GM23338 (cell line): ENCODE measurements at regions not wholly inside any gene's neighbourhood (a gene's known extent, or its start where the extent isn't known, plus 50 kb on each side); places are given as distances from the start of the nearest gene placed in this dataset.

Experiments used
- ATAC-seq: fragments of 200-7000 bp; cut with Tn5 transposase; 3 replicates; pipeline ENCODE4 v1.9.1; 2020
- DNase-seq: peaks from one replicate; pipeline ENCODE4 v3.0.0-alpha.2; 2015; ENCODE audit warnings: low spot score
- H2AFZ ChIP-seq: fragments of 200-600 bp; sonication (generic); 2 replicates; pipeline ENCODE4 v1.8.0; 2016; ENCODE audit warnings: antibody characterized with exemption, mild to moderate bottlenecking, moderate library complexity
- H3F3A ChIP-seq: fragments of 200-600 bp; sonication (generic); replicated peaks from 2 replicates; pipeline ENCODE4 v1.8.0; 2017; ENCODE audit warnings: antibody characterized with exemption, mixed run types, low read depth
- H3K27ac ChIP-seq: fragments of 200-600 bp; sonication (generic); 2 replicates; pipeline ENCODE4 v1.6.1; 2016; ENCODE audit warnings: low read depth
- H3K27me3 ChIP-seq: fragments of 200-600 bp; sonication (generic); 2 replicates; pipeline ENCODE4 v1.8.0; 2016; ENCODE audit warnings: mild to moderate bottlenecking, mixed run types, moderate library complexity; ENCODE audit not compliant: insufficient read depth
- H3K36me3 ChIP-seq: fragments of 200-600 bp; sonication (generic); 2 replicates; pipeline ENCODE4 v1.8.0; 2016; ENCODE audit warnings: mild to moderate bottlenecking; ENCODE audit not compliant: insufficient read depth
- H3K4me1 ChIP-seq: fragments of 200-600 bp; sonication (generic); 2 replicates; pipeline ENCODE4 v1.8.0; 2016; ENCODE audit warnings: mild to moderate bottlenecking, moderate library complexity; ENCODE audit not compliant: insufficient read depth
- H3K4me2 ChIP-seq: fragments of 200-600 bp; sonication (generic); 2 replicates; pipeline ENCODE4 v1.7.1; 2017; ENCODE audit warnings: mixed run types
- H3K4me3 ChIP-seq: fragments of 200-600 bp; sonication (generic); 2 replicates; pipeline ENCODE4 v1.6.1; 2016; ENCODE audit warnings: mixed run types
- H3K79me2 ChIP-seq: fragments of 200-600 bp; sonication (generic); replicated peaks from 2 replicates; pipeline ENCODE4 v1.8.0; 2017; ENCODE audit warnings: mild to moderate bottlenecking; ENCODE audit not compliant: insufficient read depth
- H3K9me2 ChIP-seq: fragments of 200-600 bp; sonication (generic); 2 replicates; pipeline ENCODE4 v1.8.0; 2017; ENCODE audit not compliant: insufficient read depth
- H4K20me1 ChIP-seq: fragments of 200-600 bp; sonication (generic); replicated peaks from 2 replicates; pipeline ENCODE4 v1.8.0; 2017; ENCODE audit warnings: mild to moderate bottlenecking; ENCODE audit not compliant: insufficient read depth
- H3K27ac Mint-ChIP-seq: 2 replicates; pipeline ENCODE4 v1.8.0; 2020; ENCODE audit warnings: inconsistent platforms, mild to moderate bottlenecking, moderate library complexity, mixed read lengths
- H3K27me3 Mint-ChIP-seq: 3 replicates; pipeline ENCODE4 v1.8.0; 2022; ENCODE audit warnings: low read depth, mild to moderate bottlenecking, moderate library complexity, mixed read lengths, inconsistent platforms; ENCODE audit not compliant: insufficient read depth, poor library complexity
- H3K36me3 Mint-ChIP-seq: 3 replicates; pipeline ENCODE4 v1.8.0; 2021; ENCODE audit warnings: low read depth, mild to moderate bottlenecking, inconsistent platforms, moderate library complexity, mixed read lengths
- H3K4me1 Mint-ChIP-seq: 3 replicates; pipeline ENCODE4 v1.8.0; 2020; ENCODE audit warnings: mild to moderate bottlenecking, inconsistent platforms, mixed read lengths
- H3K4me3 Mint-ChIP-seq: 3 replicates; pipeline ENCODE4 v1.8.0; 2021; ENCODE audit warnings: moderate library complexity, mild to moderate bottlenecking, inconsistent platforms, mixed read lengths
- H3K9me3 Mint-ChIP-seq: 3 replicates; pipeline ENCODE4 v1.8.0; 2020; ENCODE audit warnings: moderate library complexity, mild to moderate bottlenecking, inconsistent platforms, mixed read lengths
- CREB1 ChIP-seq: fragments of 250-450 bp; sonication (Bioruptor Pico); IDR thresholded peaks from 2 replicates; pipeline ENCODE4 v1.5.0; 2020; ENCODE audit warnings: low read depth, mild to moderate bottlenecking, moderate library complexity
- CTCF ChIP-seq, 2 experiments: fragments of 200-600 bp in 1 of 2; sonication (generic) in 1 of 2; conservative IDR thresholded peaks; 2 replicates each; pipeline versions ENCODE4 v1.5.1 to v1.6.1; 2016 to 2017; ENCODE audit warnings: antibody characterized with exemption in 2 of 2, low read depth in 2 of 2, mild to moderate bottlenecking in 2 of 2, moderate library complexity in 1 of 2
- EZH2 ChIP-seq: fragments of 200-600 bp; sonication (generic); IDR thresholded peaks from one replicate; pipeline ENCODE4 v1.8.0; 2017; ENCODE audit warnings: antibody characterized with exemption, mild to moderate bottlenecking, low read depth; ENCODE audit not compliant: unreplicated experiment
- EZH2phosphoT487 ChIP-seq: fragments of 200-600 bp; sonication (generic); IDR thresholded peaks from one replicate; pipeline ENCODE4 v1.8.1; 2018; ENCODE audit warnings: antibody characterized with exemption; ENCODE audit not compliant: unreplicated experiment
- JUNB ChIP-seq: IDR thresholded peaks from one replicate; pipeline ENCODE4 v1.6.1; 2016; ENCODE audit warnings: antibody characterized with exemption; ENCODE audit not compliant: unreplicated experiment
- NANOG ChIP-seq: IDR thresholded peaks from 2 replicates; pipeline ENCODE4 v1.6.1; 2016; ENCODE audit warnings: antibody characterized with exemption, borderline replicate concordance
- POLR2AphosphoS5 ChIP-seq: IDR thresholded peaks from 2 replicates; pipeline ENCODE4 v1.6.1; 2016; ENCODE audit warnings: antibody characterized with exemption, low read depth
- REST ChIP-seq: IDR thresholded peaks from one replicate; pipeline ENCODE4 v1.6.1; 2018; ENCODE audit warnings: antibody characterized with exemption; ENCODE audit not compliant: unreplicated experiment
- STAT1 ChIP-seq: IDR thresholded peaks from one replicate; pipeline ENCODE4 v1.6.1; 2016; ENCODE audit warnings: antibody characterized with exemption; ENCODE audit not compliant: unreplicated experiment
- ZNF114 ChIP-seq: fragments of 250-450 bp; sonication (Bioruptor Pico); IDR thresholded peaks from 2 replicates; pipeline ENCODE4 v1.5.0; 2020; ENCODE audit warnings: mild to moderate bottlenecking, moderate library complexity
- ZNF331 ChIP-seq: fragments of 250-450 bp; sonication (Bioruptor Pico); IDR thresholded peaks from 2 replicates; pipeline ENCODE4 v1.5.0; 2020; ENCODE audit warnings: low read depth, mild to moderate bottlenecking, moderate library complexity
- ZNF462 ChIP-seq: fragments of 250-450 bp; sonication (Bioruptor Pico); IDR thresholded peaks from 2 replicates; pipeline ENCODE4 v1.5.0; 2020; ENCODE audit warnings: mild to moderate bottlenecking, moderate library complexity
- TF ChIP-seq, protein P1 (sequence below): IDR thresholded peaks from 2 replicates; pipeline ENCODE4 v1.6.1; 2016; ENCODE audit warnings: antibody characterized with exemption

- Histone ChIP-seq H3K4me3 (no peak overlapping the region), H3K79me2 (no peaks in the 10 kb centered on the region), H3K4me2 (peak overlapping the region; percentile 24), H3K9me2 (no peaks in the 10 kb centered on the region; the same call in 1 of the 2 replicates), H3K27me3 (no peaks in the 10 kb centered on the region), H3F3A (no peaks in the 10 kb centered on the region), H3K27ac (peak overlapping the region; percentile 53; the same call in 1 of the 2 replicates), H3K36me3 (0 out of 2 replicates have a peak, but pooled peaks cover 3% of the 10 kb centered on the region), H2AFZ (no peak overlapping the region), H3K4me1 (peaks cover 30% of the 10 kb centered on the region), H4K20me1 (no peaks in the 10 kb centered on the region)
- DNase-seq (no peak), ATAC-seq (no peak)
- peaks cover 28% of the 10 kb centered on the region; the same call in 2 of the 3 replicates for H3K4me1 Mint-ChIP-seq
- H3K36me3 Mint-ChIP-seq, result peaks cover 5% of the 10 kb centered on the region; the same call in 2 of the 3 replicates
- H3K4me3 Mint-ChIP-seq, result no peak overlapping the region
- H3K9me3 Mint-ChIP-seq, result peaks cover 4% of the 10 kb centered on the region; the same call in 2 of the 3 replicates
- TF ChIP-seq NANOG (no peak), ZNF114 (CRISPR knock-in tag) (no peak), CREB1 (CRISPR knock-in tag) (no peak), STAT1 (no peak), CTCF (conservative IDR thresholded peaks at IDR 0.05; ENCODE audit: low read depth in 2 of 2) (no peak), JUNB (no peak), EZH2phosphoT487 (no peak), REST (no peak), EZH2 (no peak), ZNF462 (CRISPR knock-in tag) (no peak), ZNF331 (CRISPR knock-in tag) (no peak), POLR2AphosphoS5 (no peak)
- TF ChIP-seq, protein P1, sequence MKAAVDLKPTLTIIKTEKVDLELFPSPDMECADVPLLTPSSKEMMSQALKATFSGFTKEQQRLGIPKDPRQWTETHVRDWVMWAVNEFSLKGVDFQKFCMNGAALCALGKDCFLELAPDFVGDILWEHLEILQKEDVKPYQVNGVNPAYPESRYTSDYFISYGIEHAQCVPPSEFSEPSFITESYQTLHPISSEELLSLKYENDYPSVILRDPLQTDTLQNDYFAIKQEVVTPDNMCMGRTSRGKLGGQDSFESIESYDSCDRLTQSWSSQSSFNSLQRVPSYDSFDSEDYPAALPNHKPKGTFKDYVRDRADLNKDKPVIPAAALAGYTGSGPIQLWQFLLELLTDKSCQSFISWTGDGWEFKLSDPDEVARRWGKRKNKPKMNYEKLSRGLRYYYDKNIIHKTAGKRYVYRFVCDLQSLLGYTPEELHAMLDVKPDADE, result no peak
- H3K27me3 Mint-ChIP-seq, result no peaks in the 10 kb centered on the region
- H3K27ac Mint-ChIP-seq, result no peak overlapping the region
Measured at GRCh38 chr2:220374282-220374681, 746.9 kb downstream of the SLC4A3 start.
